ENCODE measurements at regions not wholly inside any gene's neighbourhood (a gene's known extent, or its start where the extent isn't known, plus 50 kb on each side); places are given as distances from the start of the nearest gene placed in this dataset.
"Not testable (repeated sequence)": the region's sequence is repeated elsewhere in the genome, so short reads cannot be mapped to it uniquely, and the experiment has no call there.

DNA sequence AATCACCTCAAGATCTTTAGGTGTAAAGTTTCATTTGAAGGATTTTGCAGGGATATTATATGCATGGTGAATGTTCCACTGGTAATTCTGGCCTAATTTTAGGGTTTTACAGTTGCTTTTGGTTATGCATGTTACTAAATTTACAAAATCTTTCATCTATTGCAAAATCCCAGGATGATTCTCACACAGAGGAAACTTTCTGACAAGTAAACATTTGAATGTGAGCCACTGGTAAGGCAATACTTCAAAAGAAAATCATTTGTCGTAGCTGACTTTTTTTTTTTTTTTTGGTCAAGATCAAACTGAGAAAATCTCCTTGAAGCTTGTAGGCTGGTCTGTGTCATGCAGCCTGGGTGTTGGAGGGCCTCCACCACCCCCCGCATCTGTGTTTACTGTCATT, 141.9 kb upstream of the EXOC2 start:
- DNase-seq = no peak

DNA sequence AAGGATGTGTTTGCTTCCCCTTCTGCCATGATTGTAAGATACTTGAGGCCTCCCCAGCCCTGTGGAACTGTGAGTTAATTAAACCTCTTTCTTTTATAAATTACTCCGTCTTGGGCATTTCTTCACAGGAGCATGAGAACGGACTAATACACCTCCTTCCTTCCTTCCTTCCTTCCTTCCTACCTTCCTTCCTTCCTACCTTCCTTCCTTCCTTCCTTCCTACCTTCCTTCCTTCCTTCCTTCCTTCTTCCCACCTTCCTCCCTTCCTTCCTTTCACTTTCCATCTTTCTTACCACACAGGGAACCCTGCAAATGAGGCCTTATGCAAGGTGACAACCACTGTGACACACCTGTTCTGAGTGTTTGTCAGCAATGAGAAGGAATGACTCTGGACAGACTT, 141.3 kb upstream of the EXOC2 start:
- no peak for DNase-seq

DNA sequence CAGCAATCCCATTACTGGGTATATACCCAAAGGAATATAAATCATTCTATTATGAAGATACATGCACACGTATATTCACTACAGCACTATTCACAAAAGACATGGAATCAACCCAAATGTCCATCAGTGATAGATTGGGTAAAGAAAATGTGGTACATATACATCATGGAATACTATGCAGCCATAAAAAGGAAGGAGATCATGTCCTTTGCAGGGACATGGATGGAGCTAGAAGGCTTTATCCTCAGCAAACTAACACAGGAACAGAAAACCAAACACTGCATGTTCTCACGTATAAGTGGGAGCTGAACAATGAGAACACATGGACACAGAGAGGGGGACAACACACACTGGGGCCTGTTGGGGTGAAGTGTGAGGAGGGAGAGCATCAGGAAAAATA, 139.9 kb upstream of the EXOC2 start:
- not testable (repeated sequence) for DNase-seq

DNA sequence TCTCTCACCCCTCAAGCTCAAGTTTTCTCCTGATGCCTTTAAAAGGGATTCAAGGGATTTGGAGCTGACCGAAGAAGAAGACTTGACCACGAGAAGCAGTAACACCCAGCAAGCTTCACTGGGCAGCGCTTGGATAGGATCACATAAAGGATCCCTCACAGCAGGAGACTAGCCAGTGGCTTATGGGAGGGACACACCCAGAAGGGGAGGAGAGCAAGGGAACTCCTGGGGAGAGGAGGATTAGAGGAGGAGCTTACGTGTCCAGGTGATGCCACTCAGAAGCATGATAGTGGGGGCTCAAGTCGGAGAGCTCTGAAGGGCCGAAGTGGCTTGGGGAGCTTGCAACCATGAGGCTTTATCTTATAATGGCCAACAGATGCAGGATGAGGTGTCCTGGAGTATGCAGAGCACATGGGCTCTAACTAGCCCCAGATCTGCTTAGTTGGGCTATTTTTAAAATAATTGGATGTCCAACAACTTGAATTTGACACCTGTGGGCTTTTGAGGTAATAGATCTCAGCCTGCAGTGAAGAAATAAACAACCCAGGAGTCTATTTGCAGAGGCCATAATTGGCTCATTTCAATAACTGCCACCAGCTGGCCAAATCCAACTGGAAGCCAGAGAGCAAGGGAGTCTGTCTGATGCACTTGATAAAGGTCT, 137.9 kb upstream of the EXOC2 start:
- DNase-seq = no peak

DNA sequence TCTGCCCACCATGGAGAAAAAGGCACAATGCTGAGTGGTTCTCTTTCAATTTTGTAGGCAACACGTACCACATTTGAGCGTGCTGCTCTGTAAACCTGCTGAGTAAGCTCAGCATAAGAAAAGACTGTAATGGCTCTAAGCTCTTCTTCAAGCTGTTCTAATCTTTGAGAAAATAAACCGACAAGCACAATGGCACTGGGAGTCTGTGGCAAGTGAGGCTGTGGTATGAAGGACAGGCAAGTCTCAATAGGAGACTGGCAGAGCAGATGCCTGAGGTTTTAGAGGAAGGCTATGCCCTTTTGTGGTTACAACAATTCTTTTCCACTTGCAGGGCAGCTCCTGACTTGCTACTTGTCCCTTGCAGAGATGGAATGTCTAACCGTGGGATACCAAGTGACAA, 136.7 kb upstream of the EXOC2 start:
- no peak for DNase-seq

DNA sequence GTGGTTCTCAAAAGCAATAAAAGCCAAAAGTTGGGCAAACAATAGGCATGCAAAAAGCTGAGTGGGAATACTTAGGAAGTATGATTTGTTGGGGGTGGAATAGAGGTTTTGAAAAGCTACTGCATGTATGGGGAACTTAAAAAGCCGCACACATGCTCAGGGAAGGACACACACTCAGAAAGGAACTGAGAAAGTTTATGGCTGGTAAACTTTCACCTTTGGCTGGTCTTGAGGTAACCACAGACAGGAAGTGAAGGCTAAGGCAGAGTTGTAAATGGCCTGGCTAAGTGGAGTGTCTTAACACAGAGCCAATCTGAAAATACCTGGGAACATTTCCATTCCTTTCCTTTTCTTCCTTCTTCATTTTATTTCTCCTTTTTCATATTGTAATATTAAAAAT, 134.5 kb upstream of the EXOC2 start:
- DNase-seq = no peak

DNA sequence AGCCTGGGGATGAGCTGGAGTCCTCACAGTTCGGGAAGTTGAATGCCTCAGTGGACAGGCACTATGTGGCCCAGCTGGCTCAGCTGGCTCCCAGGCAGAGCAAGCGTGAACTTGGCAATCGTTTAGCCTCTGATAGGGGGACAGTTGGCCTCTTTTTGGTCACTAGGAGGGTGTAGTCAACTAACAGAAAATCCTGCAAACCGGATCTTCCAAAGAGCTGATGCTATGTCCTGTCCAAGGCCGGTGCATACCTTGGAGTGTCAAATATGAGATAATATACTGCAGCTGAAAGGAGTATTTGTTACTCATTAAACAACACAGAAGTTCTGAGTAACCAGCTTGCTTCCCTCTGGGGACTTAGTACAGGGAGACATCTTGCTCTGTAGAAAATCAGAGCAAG, 126.2 kb upstream of the EXOC2 start:
- no peak for DNase-seq

DNA sequence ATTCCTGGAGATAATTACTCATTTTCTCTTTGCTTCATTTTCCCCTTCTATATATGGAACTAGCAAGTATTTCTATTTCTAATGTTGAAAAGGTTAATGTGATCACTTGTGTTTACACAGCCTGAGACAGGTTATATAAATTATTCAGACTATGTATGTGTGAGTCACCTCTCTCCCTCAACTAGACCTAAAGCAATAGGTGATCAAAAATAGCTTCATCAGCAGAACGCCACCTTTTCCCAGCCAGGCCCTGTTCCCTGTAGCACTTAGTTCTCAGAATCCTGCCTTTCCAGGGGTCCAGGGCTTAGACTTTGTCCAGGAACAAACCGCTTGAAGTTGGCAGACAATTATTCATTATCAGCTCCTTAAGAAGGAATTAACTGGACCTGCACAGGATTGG, 125.3 kb upstream of the EXOC2 start:
- DNase-seq = no peak

DNA sequence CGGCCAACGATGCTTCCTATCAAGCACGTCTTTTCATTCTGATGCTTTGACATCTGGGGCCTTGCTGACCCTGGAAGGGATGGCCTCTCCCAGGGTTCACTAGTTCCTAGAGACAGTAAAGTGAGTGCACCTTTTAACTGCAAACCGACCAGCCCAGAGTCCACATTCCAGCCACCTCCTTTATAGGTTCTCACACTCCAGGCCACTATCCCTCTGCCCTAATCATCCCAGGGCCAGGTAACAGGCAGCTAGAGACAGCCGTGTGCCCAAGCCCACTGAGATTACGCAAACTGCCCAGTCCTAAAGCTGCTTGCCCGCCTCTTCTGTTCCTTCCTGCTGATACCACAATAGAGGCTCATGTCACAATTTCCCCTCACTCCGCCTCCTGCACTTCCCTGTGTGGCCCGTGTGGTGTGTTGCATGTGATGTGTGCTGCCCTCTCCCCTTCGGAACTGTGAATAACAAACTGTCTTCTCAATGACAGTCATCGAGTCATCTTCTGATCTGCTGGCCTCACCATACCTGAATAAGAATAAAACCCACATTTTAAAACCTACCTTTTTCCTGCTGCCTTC, 123.7 kb upstream of the EXOC2 start:
- DNase-seq = no peak

DNA sequence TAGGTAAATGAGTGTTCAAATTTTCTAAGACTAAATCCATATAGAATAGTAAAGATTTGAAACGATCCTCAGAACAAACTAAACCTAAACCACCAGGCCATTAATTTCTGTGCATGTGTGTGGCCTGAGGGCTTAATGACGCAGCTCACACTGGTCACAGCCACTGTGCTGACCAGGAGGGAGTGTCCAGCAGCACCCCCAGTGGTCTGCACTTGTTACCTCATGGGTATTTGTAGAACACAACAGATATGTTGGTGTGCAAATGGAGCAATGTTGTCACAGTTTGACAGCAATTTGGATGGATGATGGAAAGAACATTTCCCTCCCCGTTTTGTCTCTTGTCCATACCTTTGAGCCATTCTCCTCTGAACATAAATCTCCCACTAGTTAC, 122.4 kb upstream of the EXOC2 start:
- no peak for DNase-seq

DNA sequence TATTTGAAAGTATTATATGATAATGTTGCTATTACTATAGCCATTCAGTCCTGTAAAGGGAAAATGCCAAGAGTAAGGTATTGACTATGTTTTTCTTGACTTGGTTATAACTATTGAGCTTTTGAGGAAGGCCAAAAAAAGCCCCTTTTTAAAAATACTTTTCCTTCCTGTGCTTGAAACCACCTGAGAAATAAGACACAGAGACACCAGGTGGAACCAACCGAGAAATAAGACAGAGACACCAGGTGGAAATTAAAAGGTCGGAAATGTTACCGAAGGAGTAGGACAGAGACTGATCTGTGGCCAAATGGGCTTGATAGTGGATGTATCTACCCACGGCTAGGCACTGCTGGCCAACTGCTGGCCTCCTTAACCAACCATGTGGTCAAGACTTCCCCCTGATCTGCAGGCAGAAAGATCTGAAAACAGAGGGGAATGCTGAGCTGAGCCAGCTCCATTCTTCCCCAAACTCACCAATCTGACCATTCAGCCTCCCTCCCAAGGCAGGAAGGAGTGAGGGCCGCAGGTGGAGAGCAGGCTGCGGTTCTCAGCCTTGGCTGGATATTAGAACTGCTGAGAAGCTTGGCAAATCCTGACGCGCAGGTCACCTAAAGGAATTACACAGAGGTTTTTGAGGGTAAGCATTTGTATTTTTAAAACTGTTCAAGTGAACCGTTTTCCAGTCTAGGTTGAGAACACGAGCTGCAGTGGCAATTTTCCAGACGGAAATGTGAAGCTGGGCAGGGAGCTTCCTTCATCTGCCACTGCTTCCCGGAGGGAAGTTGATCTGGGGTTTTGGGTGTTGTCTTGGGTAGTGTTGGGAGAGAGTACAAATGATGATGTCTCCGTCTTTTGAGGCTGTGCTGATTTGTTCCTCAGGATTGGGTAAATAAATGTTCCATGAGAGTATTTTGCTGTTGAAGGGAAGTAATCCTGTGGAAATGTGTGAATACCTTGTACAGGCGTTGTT, 121.7 kb upstream of the EXOC2 start:
- no peak for DNase-seq

DNA sequence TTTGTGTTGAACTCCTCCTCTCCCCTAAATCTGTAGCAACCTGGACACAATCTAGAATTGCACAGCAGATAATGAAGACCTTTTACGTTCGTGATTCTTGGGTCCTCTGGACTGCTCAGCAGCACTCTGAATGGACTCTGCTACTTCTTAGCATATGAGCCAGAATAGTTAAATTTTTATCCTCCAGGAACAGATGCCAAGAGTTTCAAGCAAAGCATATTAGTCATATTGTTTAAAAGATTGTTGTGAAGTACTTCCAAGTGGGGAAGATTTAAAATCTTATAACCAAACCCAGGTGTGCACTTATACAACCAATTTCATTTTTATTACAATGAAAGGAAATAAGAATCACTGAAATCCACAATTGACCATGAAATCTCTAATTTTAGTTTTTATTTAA, 118.9 kb upstream of the EXOC2 start:
- no peak for DNase-seq

DNA sequence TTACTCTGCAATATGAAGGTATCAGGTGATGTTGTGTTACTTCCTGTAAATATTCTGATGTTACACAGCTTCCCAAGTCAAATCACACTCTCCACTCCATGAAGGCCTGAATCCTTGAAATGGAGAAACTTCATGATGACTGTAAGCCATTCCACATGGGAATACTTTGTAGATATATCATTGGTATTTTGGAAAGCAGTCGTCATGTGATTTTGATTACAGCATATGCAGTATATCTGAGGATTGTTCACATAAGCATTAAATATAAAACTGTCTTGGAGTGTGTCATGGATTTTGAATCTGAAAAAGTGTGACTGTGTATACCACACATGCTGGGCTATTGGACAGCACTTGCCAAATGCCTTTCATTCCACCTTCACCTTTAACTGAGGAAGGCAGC, 118.3 kb upstream of the EXOC2 start:
- DNase-seq = no peak

DNA sequence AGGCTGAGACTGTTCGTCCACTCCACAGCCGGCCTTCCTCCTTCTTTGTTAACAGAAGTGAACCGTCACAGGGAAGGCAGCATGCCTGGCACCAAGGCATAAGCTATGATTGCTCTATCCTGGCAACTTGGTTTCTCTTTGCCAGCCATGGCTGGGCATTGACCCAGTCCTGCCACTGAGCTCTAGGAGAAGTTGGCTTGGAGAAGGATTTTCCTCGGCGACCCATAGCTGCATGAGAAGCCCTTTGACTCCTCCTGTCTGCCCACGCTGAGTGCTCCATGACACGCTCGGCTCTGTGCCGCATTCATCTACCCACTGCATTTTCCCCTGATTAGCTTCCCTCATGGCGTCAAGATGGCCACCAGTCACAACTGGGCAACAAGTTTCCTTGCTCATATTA, 111.8 kb upstream of the EXOC2 start:
- no peak for DNase-seq

DNA sequence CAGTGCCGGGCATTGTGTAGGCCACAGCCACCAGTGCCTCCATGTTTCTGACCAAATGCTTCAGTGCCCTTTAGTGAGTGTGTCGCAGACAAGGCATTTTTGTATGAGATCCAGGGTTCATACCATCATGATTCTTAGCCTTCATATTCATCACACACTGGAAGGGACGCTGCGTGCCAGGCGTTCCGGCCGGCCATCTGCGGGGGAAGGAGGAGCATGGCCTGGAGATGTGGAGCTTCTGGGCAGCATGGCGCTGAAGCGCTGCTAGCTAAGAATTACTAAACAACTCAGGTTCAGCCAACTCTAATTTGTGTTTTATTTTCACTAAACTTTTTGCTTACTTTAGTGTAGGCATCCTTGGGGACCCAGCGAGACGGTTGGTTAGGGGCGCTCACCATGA, 111.4 kb upstream of the EXOC2 start:
- DNase-seq = no peak

DNA sequence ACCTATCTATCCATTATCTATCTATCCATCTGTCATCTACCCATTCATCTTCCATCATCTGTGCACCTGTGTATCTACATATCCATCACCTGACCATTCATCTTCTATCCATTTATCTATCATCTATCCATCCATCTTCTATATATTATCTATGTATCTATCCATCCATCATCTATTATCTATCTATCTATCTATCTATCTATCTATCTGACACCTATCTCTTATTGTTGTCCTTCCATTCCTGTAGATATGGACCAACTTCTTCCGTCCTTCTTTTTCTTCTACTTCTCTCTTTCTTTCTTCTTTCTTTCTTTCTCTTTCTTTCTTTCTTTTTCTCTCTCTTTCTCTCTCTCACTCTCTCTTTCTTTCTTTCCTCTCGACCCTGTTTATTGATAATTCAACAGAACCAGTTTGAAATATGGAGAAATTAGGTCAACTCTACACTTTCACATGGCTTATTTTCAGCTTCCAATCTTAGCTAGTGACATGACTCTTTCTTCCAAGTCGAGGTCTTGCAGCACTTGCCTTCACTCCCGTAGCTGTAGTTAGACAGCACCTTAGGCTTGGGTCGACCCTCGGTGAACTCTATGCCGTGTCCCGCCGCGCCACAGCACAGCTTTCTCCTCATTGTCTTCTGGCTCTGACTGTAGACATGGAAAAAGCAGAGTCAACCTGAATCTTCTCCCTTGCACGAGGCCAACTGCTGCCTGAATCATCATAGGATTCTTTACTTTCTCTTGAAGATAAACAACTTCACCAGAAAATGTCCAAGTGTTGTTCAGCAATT, 110.4 kb upstream of the EXOC2 start:
- DNase-seq = no peak

DNA sequence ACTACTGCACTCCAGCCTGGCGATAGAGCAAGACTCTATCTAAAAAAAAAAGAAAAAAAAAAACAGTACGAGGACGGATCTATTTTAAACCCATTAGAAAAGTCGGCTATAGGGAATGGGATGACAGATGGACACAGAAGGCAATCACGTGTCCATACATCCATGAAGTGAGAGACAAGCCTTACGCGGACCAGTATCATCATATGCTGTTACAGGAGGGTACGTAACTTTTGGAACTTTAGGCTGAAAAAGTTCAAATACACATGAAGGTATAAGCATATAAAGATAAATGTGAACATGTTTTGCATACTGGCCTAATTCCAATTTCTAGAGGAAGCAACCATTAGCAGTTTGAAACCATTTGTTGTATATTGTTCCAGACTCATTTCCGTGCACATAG, 109.8 kb upstream of the EXOC2 start:
- DNase-seq = no peak

DNA sequence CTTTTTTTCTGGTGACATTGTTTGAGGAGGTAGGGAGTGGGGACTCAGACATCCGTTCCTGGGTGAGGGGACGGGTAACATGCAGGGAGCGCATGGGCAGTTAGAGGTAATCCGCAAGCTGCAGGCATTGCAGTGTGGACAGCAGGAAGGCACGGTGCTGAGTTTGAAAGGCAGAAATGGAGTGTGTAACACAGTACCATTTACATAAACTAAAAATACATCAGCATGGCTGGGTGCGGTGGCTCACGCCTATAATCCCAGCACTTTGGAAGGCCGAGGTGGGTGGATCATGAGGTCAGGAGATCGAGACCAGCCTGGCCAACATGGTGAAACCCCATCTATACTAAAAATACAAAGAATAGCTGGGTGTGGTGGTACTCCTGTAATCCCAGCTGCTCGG, 109.3 kb upstream of the EXOC2 start:
- not testable (repeated sequence) for DNase-seq

DNA sequence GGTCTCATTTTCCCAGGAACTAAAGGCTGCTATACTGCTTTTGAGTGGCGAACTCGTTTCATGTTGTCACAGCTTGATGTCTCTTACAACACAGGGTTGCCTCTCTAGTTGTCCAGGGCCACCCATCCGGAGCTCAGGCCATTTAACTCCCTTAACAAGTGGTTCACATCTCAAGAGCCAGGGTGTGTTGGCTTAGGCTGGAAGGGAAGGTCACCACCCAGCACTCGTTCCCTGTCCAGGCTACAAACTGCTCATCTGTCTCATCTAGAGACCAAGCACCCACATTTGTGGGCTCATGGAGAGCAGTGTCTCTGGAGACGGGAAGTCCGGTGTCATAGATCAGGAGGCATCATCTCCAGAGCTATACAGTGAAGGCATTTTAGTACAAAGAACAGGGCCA, 106.8 kb upstream of the EXOC2 start:
- DNase-seq = no peak

DNA sequence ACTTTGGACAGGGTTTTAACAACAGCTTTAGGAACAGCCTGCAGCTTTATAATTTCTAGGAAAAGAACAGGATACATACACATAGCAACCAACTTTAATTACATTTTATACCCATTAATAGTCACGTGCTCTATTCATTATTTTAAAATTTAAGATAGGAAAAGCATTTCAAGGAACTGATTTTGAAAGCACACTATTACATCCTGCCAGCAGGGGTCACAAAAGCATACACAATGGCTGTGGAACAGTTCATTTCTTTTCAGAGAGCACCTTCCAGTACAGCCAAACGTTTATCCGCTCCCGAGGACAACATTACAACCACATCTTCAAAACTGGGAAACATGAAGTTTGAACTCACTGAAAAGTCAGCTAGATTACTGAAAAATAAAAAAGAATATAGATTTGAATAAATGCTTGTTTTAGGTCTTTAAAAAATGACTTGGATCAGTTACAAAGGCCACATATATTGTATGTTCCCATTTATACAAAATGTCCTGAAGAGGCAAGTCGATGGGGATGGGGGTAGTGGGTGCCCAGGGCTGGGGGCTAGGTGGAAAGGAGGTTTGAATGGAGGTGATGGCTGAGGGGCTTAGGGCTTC, 104.6 kb upstream of the EXOC2 start:
- DNase-seq = peak; percentile 4

DNA sequence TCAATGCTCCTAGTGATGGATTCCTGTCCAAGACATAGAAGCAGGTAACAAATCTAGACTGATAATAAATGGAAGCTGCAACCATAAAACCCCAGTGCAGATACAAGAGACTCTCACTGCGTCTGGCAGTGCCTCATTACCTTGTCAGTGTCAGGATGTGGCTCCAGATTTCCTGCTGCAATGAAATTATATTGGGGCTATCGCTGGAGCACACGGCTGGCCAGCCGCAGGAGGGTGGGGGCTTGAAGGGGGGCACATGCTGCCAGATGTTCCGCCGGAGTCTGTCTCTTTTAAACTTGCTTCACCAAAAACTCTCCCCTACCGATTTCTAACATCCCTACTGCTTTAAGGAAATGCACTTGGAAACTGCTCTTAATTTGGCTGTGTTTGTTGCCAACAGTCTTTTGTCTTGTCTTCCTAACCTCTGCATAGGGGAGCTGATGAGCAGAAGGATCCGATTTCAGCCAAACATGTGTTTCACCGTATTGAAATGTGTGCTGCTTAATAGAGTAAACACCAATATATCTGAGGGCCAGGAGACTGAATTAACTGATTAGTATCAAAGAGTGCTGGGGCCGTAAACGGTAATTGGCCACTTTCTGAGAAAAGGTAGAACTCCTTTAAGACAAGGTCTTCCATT, 102.2 kb upstream of the EXOC2 start:
- DNase-seq = no peak

DNA sequence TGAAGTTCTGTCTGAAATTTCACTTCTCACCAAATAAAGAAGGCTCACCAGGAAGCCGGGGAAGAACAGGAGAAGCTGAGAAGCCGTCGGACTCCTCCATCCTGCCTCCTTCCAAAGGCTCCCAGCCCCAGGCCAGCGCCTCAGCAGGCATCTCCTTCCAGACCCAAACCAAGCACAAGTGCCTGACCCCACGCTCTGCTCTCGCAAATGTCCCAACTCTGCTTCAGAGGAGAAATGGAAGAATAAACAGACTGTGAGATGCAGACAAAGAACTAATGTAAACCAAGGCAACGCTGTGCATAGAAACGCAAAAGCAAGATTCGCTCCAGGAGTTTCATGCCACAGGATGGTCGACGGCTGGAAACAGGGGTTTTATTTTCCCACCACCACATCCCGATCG, 100.3 kb upstream of the EXOC2 start:
- DNase-seq = no peak
